ENCODE measurements at regions not wholly inside any gene's neighbourhood (a gene's known extent, or its start where the extent isn't known, plus 50 kb on each side); places are given as distances from the start of the nearest gene placed in this dataset.

DNA sequence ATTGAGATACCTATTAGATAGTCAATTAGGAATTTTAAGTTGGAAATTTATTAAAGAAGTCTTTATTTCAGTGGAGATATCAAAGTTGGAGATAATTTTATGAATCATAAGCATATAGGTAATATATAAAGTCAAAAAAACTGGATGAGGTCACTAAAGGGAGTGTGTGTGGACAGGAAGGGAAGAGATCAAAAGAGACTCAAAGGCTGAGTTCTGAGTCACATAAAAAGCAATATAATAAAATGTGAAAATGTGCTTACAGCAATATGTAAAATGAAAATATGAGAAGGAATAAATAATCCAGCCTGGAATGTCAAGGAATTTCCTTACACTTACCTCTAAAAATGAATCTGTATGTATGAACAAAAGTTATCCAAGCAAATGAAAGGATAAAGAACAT, 583.3 kb upstream of the SORCS1 start:
- TF ChIP-seq, protein P1, sequence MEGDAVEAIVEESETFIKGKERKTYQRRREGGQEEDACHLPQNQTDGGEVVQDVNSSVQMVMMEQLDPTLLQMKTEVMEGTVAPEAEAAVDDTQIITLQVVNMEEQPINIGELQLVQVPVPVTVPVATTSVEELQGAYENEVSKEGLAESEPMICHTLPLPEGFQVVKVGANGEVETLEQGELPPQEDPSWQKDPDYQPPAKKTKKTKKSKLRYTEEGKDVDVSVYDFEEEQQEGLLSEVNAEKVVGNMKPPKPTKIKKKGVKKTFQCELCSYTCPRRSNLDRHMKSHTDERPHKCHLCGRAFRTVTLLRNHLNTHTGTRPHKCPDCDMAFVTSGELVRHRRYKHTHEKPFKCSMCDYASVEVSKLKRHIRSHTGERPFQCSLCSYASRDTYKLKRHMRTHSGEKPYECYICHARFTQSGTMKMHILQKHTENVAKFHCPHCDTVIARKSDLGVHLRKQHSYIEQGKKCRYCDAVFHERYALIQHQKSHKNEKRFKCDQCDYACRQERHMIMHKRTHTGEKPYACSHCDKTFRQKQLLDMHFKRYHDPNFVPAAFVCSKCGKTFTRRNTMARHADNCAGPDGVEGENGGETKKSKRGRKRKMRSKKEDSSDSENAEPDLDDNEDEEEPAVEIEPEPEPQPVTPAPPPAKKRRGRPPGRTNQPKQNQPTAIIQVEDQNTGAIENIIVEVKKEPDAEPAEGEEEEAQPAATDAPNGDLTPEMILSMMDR (conservative IDR thresholded peaks at IDR 0.05), result no peak
- no peak for TF ChIP-seq EZH2 (IDR thresholded peaks at IDR 0.05; ENCODE audit: low read depth)

Measured in PC-9 (cell line).